ENCODE measurements at regions not wholly inside any gene's neighbourhood (a gene's known extent, or its start where the extent isn't known, plus 50 kb on each side); places are given as distances from the start of the nearest gene placed in this dataset.

GRCh38 chr2:122221665-122222064 is 466.2 kb downstream of the TSN start:
- TF ChIP-seq CTCF (IDR thresholded peaks at IDR 0.05) = no peak
- no peak for TF ChIP-seq POLR2A (IDR thresholded peaks at IDR 0.05)

All from esophagus squamous epithelium (tissue), 4 donors.